Stimulated activated CD4-positive, alpha-beta T cell treated with anti-CD3 and anti-CD28 coated beads, Interleukin-15, amount 100 ng/mL, for 24 hours (primary cell): ENCODE measurements at regions not wholly inside any gene's neighbourhood (a gene's known extent, or its start where the extent isn't known, plus 50 kb on each side); places are given as distances from the start of the nearest gene placed in this dataset.
"Not testable (repeated sequence)": the region's sequence is repeated elsewhere in the genome, so short reads cannot be mapped to it uniquely, and the experiment has no call there.

ENCODE experiments used
- DNase-seq: peaks from one replicate; pipeline ENCODE4 v3.0.0-alpha.2; 2020

DNA sequence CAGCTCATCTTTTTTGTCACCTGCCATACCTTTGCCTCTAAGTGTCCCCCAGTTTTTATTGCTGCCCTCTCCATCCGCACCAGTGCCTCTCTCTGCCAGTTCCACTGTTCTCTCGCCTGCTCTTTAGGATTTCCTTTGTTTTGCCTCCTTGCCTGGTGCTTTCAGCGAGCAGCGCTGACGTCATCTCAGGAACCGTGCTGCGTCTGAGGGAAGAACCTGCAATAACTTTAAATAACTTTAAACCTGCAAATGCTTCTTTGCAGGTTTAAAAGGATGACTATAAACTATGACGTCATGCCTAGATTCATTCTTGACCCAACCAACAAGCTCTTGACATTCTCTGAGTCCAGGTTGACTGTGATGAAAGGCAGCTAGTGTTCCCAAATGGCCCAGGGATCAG is 105.1 kb downstream of the LRRC74B start:
- peak; percentile 6 for DNase-seq

DNA sequence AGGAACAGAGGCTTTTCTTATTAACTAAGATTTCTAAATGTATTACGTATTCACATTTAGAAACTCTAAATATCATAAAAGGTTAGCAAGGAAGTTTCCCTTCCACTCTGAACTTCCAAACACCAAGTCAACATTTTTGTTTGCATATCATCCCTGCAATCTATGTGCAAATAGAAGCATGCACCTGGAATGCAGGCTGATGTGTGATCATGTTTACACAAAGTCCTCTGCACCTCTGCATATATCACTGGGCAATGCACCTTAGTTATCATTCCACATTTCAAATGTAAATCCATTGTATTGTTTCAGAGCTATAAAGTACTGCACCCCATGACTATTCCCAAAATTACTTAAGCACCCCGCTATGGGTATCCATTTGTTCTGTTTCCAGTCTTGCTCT is 142.1 kb downstream of the LRRC74B start:
- DNase-seq, result not testable (repeated sequence)

DNA sequence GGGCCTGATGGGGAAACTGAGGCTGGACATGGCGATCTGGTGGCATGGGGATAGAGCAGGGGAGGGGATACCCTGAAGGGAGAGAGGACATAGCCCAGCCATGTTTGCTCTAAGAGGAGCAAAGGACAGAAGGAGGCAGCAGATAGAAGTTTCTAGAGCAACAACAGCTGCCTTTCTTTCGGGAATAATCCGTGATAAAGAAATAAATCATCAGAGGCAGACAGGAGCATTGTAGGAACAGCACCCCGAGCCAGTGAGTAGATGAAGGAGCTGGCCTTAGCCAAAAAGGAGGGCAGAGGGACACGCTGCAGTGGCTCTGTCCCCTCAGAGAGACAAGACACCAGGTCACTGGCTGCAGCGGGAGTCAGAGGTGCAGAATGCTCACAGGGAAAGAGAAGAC is 166.3 kb downstream of the LRRC74B start:
- not testable (repeated sequence) for DNase-seq

- DNase-seq, result not testable (repeated sequence)
Observed at GRCh38 chr22:21215973-21216731, 167.4 kb upstream of the RIMBP3B start.

DNA sequence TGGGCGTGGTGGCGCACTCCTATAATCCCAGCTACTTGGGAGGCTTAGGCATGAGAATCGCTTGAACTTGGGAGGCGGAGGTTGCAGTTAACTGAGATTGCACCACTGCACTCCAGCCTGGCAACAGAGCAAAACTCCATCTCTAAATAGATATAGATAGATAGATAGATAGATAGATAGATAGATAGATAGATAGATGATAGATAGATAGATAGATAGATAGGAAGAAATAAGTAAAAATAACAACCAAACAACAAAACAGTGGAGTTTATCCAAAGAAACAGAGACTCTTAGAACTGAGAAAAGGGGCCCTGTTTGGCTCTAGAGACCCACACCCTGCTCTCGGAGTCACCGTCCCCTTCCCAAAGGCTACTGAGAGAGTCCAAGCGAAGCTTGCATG is 158.7 kb upstream of the RIMBP3B start:
- DNase-seq, result not testable (repeated sequence)

GRCh38 chr22:21226901-21227693 is 156.5 kb upstream of the RIMBP3B start:
- not testable (repeated sequence) for DNase-seq

DNA sequence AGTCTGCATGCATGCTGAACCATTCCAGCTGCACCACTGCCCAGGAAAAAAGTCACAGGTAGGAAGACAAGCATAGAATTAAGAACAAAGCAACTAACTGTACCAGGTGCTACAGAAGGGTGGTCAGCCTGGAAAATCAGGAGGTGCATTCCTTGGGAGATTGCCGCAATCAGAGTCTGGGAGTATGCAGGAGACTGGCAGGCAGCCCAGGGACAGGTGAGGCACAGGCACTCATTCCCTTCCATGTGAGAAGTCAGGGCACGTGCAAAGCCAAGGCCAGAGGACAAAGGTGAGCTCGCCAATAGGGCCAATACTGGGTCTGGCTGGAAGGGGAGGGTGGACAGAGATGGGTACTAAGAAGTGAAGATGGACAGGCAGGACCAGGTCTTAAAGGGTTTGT is 132.1 kb upstream of the RIMBP3B start:
- not testable (repeated sequence) for DNase-seq

DNA sequence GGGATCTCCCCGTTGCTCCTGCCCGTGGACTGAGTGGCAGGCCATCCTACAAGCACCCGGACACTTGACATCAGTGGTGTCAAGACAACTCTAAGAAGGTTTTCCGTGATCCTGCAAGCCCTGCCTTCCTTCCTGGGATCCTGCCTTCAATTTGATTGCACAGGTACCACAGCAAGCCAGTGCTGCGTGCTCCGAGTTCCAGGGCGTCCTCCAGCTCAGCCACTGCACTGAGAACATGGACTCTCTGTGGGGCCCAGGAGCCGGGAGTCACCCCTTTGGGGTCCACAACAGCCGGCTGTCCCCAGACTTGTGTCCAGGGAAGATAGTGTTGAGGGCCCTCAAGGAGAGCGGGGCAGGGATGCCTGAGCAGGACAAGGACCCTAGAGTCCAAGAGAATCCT is 100.9 kb upstream of the RIMBP3B start:
- DNase-seq, result not testable (repeated sequence)

DNA sequence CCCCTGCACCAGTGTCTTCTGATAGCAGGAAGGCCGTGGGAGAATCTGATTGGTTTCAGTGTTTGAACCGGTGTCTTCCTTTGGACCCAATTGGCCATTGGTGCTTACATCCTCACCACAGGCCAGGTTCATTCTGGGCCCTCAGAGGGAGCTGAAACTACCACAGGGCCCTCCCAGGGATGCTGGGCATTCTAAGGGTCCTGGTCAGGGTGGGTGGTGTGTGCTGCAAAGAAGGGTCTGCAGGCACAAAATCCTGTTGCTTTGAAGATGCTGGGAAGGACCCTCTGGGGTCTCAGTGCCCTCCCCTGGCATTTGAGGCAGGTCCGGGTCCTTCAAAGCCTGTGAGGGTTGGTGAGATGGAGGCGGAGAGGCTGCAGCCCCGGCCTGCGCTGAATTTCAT is 89.8 kb upstream of the RIMBP3B start:
- not testable (repeated sequence) for DNase-seq

DNA sequence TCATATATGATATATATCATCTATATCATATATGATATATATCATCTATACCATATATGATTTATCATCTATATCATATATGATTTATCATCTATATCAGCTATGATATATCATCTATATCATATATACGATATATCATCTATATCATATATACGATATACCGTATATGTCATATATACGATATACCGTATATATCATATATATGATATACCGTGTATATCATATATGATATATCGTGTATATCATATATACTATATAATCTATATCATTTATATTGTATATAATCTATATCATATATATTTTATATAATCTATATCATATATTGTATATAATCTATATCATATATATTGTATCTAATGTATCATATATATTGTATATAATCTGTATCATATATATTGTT is 55.9 kb upstream of the RIMBP3B start:
- not testable (repeated sequence) for DNase-seq
